DND-41 (cell line): ENCODE measurements at regions not wholly inside any gene's neighbourhood (a gene's known extent, or its start where the extent isn't known, plus 50 kb on each side); places are given as distances from the start of the nearest gene placed in this dataset.
A peak's percentile ranks its signal among the peaks of the same experiment; 100 is the strongest.
"Not testable (repeated sequence)": the region's sequence is repeated elsewhere in the genome, so short reads cannot be mapped to it uniquely, and the experiment has no call there.

Experiments
- ATAC-seq: fragments of 200-7000 bp; cut with Tn5 transposase; 3 replicates; pipeline ENCODE4 v1.9.1; 2021; ENCODE audit warnings: low read depth; ENCODE audit not compliant: insufficient read depth
- DNase-seq: peaks from one replicate; pipeline ENCODE4 v3.0.0-alpha.2; 2020
- H2AFZ ChIP-seq: 2 replicates; pipeline ENCODE4 v1.6.0; 2012; ENCODE audit warnings: low read depth, low read length
- H3K27ac ChIP-seq: 2 replicates; pipeline ENCODE4 v1.5.1; 2012; ENCODE audit warnings: low read length, inconsistent platforms
- H3K27me3 ChIP-seq: fragments of 200-600 bp; sonication (generic); 2 replicates; pipeline ENCODE4 v1.6.0; 2012; ENCODE audit warnings: low read length, mild to moderate bottlenecking, inconsistent platforms; ENCODE audit not compliant: insufficient read depth, poor library complexity
- H3K36me3 ChIP-seq: 2 replicates; pipeline ENCODE4 v1.5.1; 2012; ENCODE audit warnings: low read length, inconsistent platforms; ENCODE audit not compliant: insufficient read depth
- H3K4me1 ChIP-seq: 2 replicates; pipeline ENCODE4 v1.5.1; 2012; ENCODE audit warnings: mild to moderate bottlenecking, low read length; ENCODE audit not compliant: insufficient read depth
- H3K4me2 ChIP-seq: 2 replicates; pipeline ENCODE4 v1.6.0; 2012; ENCODE audit warnings: mild to moderate bottlenecking, moderate library complexity, low read length, inconsistent platforms; ENCODE audit not compliant: insufficient read depth
- H3K4me3 ChIP-seq, 2 experiments: fragments of 200-600 bp in 1 of 2; shearing (Covaris generic) in 1 of 2; 2 replicates each; pipeline ENCODE4 v1.5.1; 2012 to 2016; ENCODE audit warnings: inconsistent platforms in 2 of 2, low read length in 2 of 2, mild to moderate bottlenecking in 2 of 2, low read depth in 1 of 2, moderate library complexity in 1 of 2
- H3K79me2 ChIP-seq: 2 replicates; pipeline ENCODE4 v1.6.0; 2012; ENCODE audit warnings: low read length, inconsistent platforms; ENCODE audit not compliant: insufficient read depth
- H3K9ac ChIP-seq: 2 replicates; pipeline ENCODE4 v1.6.0; 2012; ENCODE audit warnings: low read depth, mild to moderate bottlenecking, inconsistent platforms, low read length, moderate library complexity
- H3K9me3 ChIP-seq: 2 replicates; pipeline ENCODE4 v1.5.1; 2012; ENCODE audit warnings: low read length, moderate library complexity, mild to moderate bottlenecking, inconsistent platforms; ENCODE audit not compliant: insufficient read depth, severe bottlenecking
- H4K20me1 ChIP-seq: 2 replicates; pipeline ENCODE4 v1.6.0; 2012; ENCODE audit warnings: low read length; ENCODE audit not compliant: insufficient read depth
- EZH2 ChIP-seq: IDR thresholded peaks from 3 replicates; pipeline ENCODE4 v1.6.1; 2012; ENCODE audit warnings: borderline replicate concordance, low read depth, mild to moderate bottlenecking, moderate library complexity, low read length, inconsistent platforms; ENCODE audit not compliant: severe bottlenecking
- TF ChIP-seq, protein P1 (sequence below): IDR thresholded peaks from 2 replicates; pipeline ENCODE4 v1.5.1; 2012; ENCODE audit warnings: borderline replicate concordance, low read length, moderate library complexity, mild to moderate bottlenecking; ENCODE audit not compliant: poor library complexity, severe bottlenecking; ENCODE audit errors: extremely low read depth

DNA sequence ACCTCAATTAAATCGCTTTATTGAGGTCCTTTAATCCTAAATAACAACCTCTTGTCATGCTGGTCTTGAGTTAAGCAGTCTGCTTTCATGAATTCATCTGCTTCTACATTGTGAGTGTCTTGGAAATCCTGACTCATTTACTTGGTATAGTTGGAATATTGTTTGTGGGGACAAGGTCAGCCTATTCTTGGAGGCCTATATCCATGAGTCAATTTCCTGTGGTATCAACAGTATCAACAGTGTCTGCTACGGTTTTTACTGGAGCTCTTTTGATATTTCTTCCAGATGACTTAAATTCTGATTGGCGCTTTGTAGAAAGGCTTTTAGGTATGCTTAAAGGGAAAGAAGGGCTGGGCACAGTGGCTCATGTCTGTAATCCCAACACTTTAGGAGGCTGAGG, 71.2 kb upstream of the PARP8 start:
- Histone ChIP-seq H3K4me3 (no peak overlapping the region), H2AFZ (no peak overlapping the region), H3K9me3 (no peaks in the 10 kb centered on the region), H4K20me1 (no peaks in the 10 kb centered on the region), H3K36me3 (no peaks in the 10 kb centered on the region), H3K27ac (0 out of 2 replicates have a peak overlapping the region, but pooled peaks have one; percentile 29), H3K4me2 (no peak overlapping the region), H3K4me1 (peaks cover 53% of the 10 kb centered on the region), H3K27me3 (no peaks in the 10 kb centered on the region), H3K9ac (no peak overlapping the region), H3K79me2 (no peaks in the 10 kb centered on the region)
- no peak for ATAC-seq
- no peak for TF ChIP-seq EZH2
- TF ChIP-seq, protein P1, sequence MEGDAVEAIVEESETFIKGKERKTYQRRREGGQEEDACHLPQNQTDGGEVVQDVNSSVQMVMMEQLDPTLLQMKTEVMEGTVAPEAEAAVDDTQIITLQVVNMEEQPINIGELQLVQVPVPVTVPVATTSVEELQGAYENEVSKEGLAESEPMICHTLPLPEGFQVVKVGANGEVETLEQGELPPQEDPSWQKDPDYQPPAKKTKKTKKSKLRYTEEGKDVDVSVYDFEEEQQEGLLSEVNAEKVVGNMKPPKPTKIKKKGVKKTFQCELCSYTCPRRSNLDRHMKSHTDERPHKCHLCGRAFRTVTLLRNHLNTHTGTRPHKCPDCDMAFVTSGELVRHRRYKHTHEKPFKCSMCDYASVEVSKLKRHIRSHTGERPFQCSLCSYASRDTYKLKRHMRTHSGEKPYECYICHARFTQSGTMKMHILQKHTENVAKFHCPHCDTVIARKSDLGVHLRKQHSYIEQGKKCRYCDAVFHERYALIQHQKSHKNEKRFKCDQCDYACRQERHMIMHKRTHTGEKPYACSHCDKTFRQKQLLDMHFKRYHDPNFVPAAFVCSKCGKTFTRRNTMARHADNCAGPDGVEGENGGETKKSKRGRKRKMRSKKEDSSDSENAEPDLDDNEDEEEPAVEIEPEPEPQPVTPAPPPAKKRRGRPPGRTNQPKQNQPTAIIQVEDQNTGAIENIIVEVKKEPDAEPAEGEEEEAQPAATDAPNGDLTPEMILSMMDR = no peak
- DNase-seq = no peak

DNA sequence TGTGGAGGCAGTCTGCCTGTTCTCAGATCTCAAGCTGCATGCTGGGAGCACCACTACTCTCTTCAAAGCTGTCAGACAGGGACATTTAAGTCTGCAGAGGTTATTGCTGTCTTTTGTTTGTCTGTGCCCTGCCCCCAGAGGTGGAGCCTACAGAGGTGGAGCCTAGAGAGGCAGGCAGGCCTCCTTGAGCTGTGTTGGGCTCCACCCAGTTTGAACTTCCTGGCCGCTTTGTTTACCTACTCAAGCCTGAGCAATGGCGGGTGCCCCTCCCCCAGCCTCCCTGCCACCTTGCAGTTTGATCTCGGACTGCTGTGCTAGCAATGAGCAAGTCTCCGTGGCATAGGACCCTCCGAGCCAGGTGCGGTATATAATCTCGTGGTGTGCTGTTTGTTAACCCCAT, 64.9 kb upstream of the PARP8 start:
- not testable (repeated sequence) for H3K27ac ChIP-seq, H3K9me3 ChIP-seq, H3K36me3 ChIP-seq, H3K27me3 ChIP-seq, H3K4me1 ChIP-seq, H3K4me2 ChIP-seq, H3K9ac ChIP-seq, ATAC-seq, H3K4me3 ChIP-seq, H3K79me2 ChIP-seq, H4K20me1 ChIP-seq, H2AFZ ChIP-seq
- DNase-seq = peak; percentile 33

DNA sequence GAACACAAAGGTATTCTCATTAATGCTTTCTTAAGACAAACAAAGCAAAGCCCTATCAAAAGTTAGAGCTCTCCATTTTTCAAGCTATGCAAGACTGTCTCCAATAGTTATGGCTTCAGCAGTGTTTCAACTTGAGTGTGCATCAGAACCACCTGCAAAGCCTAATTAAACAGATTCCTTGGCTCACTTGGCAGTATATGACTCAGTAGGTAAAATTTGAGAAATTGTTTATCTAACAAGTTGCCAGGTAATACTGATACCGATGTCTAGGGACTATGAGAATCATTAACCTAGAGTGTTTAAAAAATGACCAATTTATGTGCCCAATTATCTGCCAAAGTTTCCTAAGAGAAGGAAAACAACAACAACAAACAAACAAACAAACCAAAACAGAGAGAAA, 60.3 kb upstream of the PARP8 start:
- ATAC-seq (no peak), DNase-seq (no peak)
- no peak overlapping the region for H3K27ac ChIP-seq
- H2AFZ ChIP-seq = no peak overlapping the region
- H3K36me3 ChIP-seq = no peaks in the 10 kb centered on the region
- H3K79me2 ChIP-seq = no peaks in the 10 kb centered on the region
- no peak overlapping the region for H3K4me2 ChIP-seq
- H3K4me3 ChIP-seq = no peak overlapping the region
- no peaks in the 10 kb centered on the region for H4K20me1 ChIP-seq
- no peak overlapping the region for H3K9ac ChIP-seq
- TF ChIP-seq EZH2 = no peak
- TF ChIP-seq, protein P1 = no peak
- no peaks in the 10 kb centered on the region for H3K4me1 ChIP-seq
- no peaks in the 10 kb centered on the region for H3K27me3 ChIP-seq
- peaks cover 10% of the 10 kb centered on the region for H3K9me3 ChIP-seq

DNA sequence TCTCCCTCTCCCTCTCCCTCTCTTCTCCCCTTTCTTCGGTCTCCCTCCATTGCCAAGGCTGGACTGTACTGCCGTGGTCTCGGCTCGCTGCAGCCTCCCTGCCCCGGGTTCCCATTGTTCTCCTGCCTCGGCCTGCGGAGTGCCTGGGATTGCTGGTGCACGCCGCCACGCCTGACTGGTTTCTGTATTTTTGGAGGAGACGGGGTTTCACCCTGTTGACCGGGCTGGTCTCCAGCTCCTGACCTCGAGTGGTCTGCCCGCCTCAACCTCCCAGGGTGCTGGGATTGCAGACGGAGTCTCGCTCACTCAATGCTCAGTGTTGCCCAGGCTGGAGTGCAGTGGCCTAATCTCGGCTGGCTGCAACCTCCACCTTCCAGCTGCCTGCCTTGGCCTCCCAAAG, 59.0 kb upstream of the PARP8 start:
- not testable (repeated sequence) for H3K4me1 ChIP-seq, DNase-seq, H3K27ac ChIP-seq, H3K36me3 ChIP-seq, H3K4me2 ChIP-seq, H3K9ac ChIP-seq, H3K27me3 ChIP-seq, H3K4me3 ChIP-seq, ATAC-seq, H2AFZ ChIP-seq, H4K20me1 ChIP-seq, H3K79me2 ChIP-seq
- peaks cover 10% of the 10 kb centered on the region for H3K9me3 ChIP-seq

- not testable (repeated sequence) for H4K20me1 ChIP-seq, H3K79me2 ChIP-seq, H3K9ac ChIP-seq, H3K4me2 ChIP-seq, H3K4me1 ChIP-seq, DNase-seq, H3K4me3 ChIP-seq, ATAC-seq, H3K36me3 ChIP-seq, H3K27ac ChIP-seq, H3K27me3 ChIP-seq, H2AFZ ChIP-seq
- peaks cover 10% of the 10 kb centered on the region for H3K9me3 ChIP-seq
These were observed 58.3 kb upstream of the PARP8 start for GRCh38 chr5:50607953-50608705.

DNA sequence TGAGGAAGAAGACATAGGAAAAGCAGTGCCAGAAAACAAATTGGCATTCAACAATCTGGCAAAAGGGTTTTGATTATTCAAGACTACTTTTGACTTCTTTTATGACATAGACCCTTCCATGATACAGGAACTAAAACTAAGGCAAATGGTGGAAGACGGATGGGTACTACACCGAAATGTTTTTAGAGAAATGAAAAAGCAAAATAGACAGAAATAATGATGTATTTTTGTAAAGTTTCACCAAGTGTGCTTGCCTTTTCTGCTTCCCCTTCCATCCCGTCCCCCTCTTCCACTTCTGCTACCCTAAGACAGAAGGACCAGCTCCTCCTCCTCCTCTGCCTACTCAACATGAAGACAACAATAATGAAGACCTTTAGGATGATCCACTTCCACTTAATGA, 53.4 kb upstream of the PARP8 start:
- not testable (repeated sequence) for H3K27me3 ChIP-seq

More for the DNA sequence above, 53.4 kb upstream of the PARP8 start:
- H2AFZ ChIP-seq, DNase-seq, H3K4me2 ChIP-seq, H3K79me2 ChIP-seq, ATAC-seq, H3K9me3 ChIP-seq, H3K27ac ChIP-seq, H3K36me3 ChIP-seq, H4K20me1 ChIP-seq, H3K9ac ChIP-seq, H3K4me1 ChIP-seq, H3K4me3 ChIP-seq: not testable (repeated sequence)
